Endothelial cell (in vitro differentiated cells): ENCODE measurements at regions not wholly inside any gene's neighbourhood (a gene's known extent, or its start where the extent isn't known, plus 50 kb on each side); places are given as distances from the start of the nearest gene placed in this dataset.

ENCODE experiments used
- DNase-seq: peaks from one replicate; pipeline ENCODE4 v3.0.0; 2021; ENCODE audit warnings: low spot score
- H3K27ac Mint-ChIP-seq: one replicate; pipeline ENCODE4 v1.8.0; 2021; ENCODE audit warnings: mixed read lengths, inconsistent platforms; ENCODE audit not compliant: unreplicated experiment
- H3K27me3 Mint-ChIP-seq: one replicate; pipeline ENCODE4 v1.8.0; 2021; ENCODE audit warnings: mild to moderate bottlenecking, moderate library complexity, mixed read lengths, inconsistent platforms; ENCODE audit not compliant: unreplicated experiment
- H3K36me3 Mint-ChIP-seq: one replicate; pipeline ENCODE4 v1.8.0; 2021; ENCODE audit warnings: mild to moderate bottlenecking, low read depth, mixed read lengths, inconsistent platforms; ENCODE audit not compliant: unreplicated experiment
- H3K4me1 Mint-ChIP-seq: one replicate; pipeline ENCODE4 v1.8.0; 2021; ENCODE audit warnings: mild to moderate bottlenecking, mixed read lengths, inconsistent platforms; ENCODE audit not compliant: unreplicated experiment
- H3K4me3 Mint-ChIP-seq: one replicate; pipeline ENCODE4 v1.8.0; 2021; ENCODE audit warnings: mild to moderate bottlenecking, mixed read lengths, inconsistent platforms; ENCODE audit not compliant: unreplicated experiment
- H3K9me3 Mint-ChIP-seq: one replicate; pipeline ENCODE4 v1.8.0; 2021; ENCODE audit warnings: mixed read lengths, inconsistent platforms; ENCODE audit not compliant: unreplicated experiment
- CTCF ChIP-seq: fragments of 200-600 bp; sonication (generic); IDR thresholded peaks from one replicate; pipeline ENCODE4 v1.5.0; 2021; ENCODE audit warnings: antibody characterized with exemption; ENCODE audit not compliant: unreplicated experiment

GRCh38 chr12:125892276-125892675 lies 827.0 kb downstream of the AACS start:
- H3K36me3 Mint-ChIP-seq: peaks cover 4% of the 10 kb centered on the region

GRCh38 chr12:125902991-125903390 lies 837.8 kb downstream of the AACS start:
- TF ChIP-seq CTCF: no peak
- H3K27me3 Mint-ChIP-seq: no peaks in the 10 kb centered on the region
- H3K9me3 Mint-ChIP-seq: peaks cover 17% of the 10 kb centered on the region

More at GRCh38 chr12:125892276-125892675, 827.0 kb downstream of the AACS start:
- no peak overlapping the region for H3K4me3 Mint-ChIP-seq
- H3K4me1 Mint-ChIP-seq: no peaks in the 10 kb centered on the region
- DNase-seq: no peak
- TF ChIP-seq CTCF: no peak
- H3K27ac Mint-ChIP-seq: no peak overlapping the region
- no peaks in the 10 kb centered on the region for H3K27me3 Mint-ChIP-seq
- peaks cover 21% of the 10 kb centered on the region for H3K9me3 Mint-ChIP-seq

GRCh38 chr12:125907351-125907750 lies 842.1 kb downstream of the AACS start:
- peaks cover 28% of the 10 kb centered on the region for H3K9me3 Mint-ChIP-seq
- TF ChIP-seq CTCF: no peak

More at GRCh38 chr12:125902991-125903390, 837.8 kb downstream of the AACS start:
- Mint-ChIP-seq H3K4me3 (no peak overlapping the region), H3K27ac (no peak overlapping the region), H3K36me3 (no peaks in the 10 kb centered on the region), H3K4me1 (no peaks in the 10 kb centered on the region)
- no peak for DNase-seq

GRCh38 chr12:125919856-125920470 lies 854.7 kb downstream of the AACS start:
- H3K4me1 Mint-ChIP-seq: no peaks in the 10 kb centered on the region
- no peak overlapping the region for H3K4me3 Mint-ChIP-seq
- peaks cover 2% of the 10 kb centered on the region for H3K27me3 Mint-ChIP-seq
- no peak for TF ChIP-seq CTCF
- peaks cover 62% of the 10 kb centered on the region for H3K9me3 Mint-ChIP-seq
- peaks cover 3% of the 10 kb centered on the region for H3K36me3 Mint-ChIP-seq
- no peak overlapping the region for H3K27ac Mint-ChIP-seq
- no peak for DNase-seq

More at GRCh38 chr12:125907351-125907750, 842.1 kb downstream of the AACS start:
- H3K4me3 Mint-ChIP-seq: no peak overlapping the region
- no peaks in the 10 kb centered on the region for H3K4me1 Mint-ChIP-seq
- no peak for DNase-seq
- no peaks in the 10 kb centered on the region for H3K27me3 Mint-ChIP-seq
- H3K36me3 Mint-ChIP-seq: no peaks in the 10 kb centered on the region
- H3K27ac Mint-ChIP-seq: no peak overlapping the region

GRCh38 chr12:125922330-125922729 lies 857.1 kb downstream of the AACS start:
- Mint-ChIP-seq H3K27ac (no peak overlapping the region), H3K4me3 (no peak overlapping the region), H3K36me3 (peaks cover 2% of the 10 kb centered on the region), H3K9me3 (peaks cover 43% of the 10 kb centered on the region), H3K27me3 (peaks cover 2% of the 10 kb centered on the region), H3K4me1 (no peaks in the 10 kb centered on the region)
- no peak for TF ChIP-seq CTCF
- DNase-seq: no peak
